Suprapubic skin (tissue), 4 donors: ENCODE measurements at regions not wholly inside any gene's neighbourhood (a gene's known extent, or its start where the extent isn't known, plus 50 kb on each side); places are given as distances from the start of the nearest gene placed in this dataset.

Source experiments
- EP300 ChIP-seq: sonication (generic); formaldehyde crosslinking; IDR thresholded peaks from one replicate; pipeline ENCODE4 v1.6.1; 2017; ENCODE audit warnings: antibody characterized with exemption
- POLR2A ChIP-seq, 2 donors: fragments of 450-650 bp; IDR thresholded peaks; one replicate each; pipeline ENCODE4 v1.6.1; 2017; ENCODE audit warnings: antibody characterized with exemption in 2 of 2, mild to moderate bottlenecking in 2 of 2, moderate library complexity in 2 of 2
- POLR2AphosphoS5 ChIP-seq, 3 donors: sonication (generic); formaldehyde crosslinking; IDR thresholded peaks; one replicate each; pipeline ENCODE4 v1.6.1; 2017; ENCODE audit warnings: antibody characterized with exemption in 3 of 3
- TF ChIP-seq, protein P1 (sequence below), 2 donors: fragments of 200-600 bp in 1 of 2; fragments of 450-650 bp in 1 of 2; sonication (generic) in 1 of 2; IDR thresholded peaks; one replicate each; pipeline ENCODE4 v1.5.1; 2016 to 2019; ENCODE audit warnings: antibody characterized with exemption in 2 of 2, mild to moderate bottlenecking in 1 of 2, moderate library complexity in 1 of 2

DNA sequence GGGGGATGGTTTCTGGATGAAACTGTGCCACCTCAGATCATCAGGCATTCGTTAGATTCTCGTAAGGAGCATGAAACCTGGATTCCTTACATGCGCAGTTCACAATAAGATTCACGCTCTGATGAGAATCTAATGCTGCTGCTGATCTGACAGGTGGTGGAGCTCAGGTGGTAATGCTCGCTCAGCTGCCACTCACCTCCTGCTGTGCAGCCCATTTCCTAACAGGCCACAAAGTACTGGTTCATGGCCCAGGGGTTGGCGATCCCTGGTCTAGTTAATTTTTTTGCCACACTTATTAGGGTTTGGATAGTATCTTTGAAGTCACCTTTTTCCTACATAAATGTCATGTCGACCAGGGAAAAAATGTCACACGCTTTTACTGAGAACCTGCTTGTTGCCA is 96.8 kb upstream of the MLIP start:
- TF ChIP-seq, protein P1, sequence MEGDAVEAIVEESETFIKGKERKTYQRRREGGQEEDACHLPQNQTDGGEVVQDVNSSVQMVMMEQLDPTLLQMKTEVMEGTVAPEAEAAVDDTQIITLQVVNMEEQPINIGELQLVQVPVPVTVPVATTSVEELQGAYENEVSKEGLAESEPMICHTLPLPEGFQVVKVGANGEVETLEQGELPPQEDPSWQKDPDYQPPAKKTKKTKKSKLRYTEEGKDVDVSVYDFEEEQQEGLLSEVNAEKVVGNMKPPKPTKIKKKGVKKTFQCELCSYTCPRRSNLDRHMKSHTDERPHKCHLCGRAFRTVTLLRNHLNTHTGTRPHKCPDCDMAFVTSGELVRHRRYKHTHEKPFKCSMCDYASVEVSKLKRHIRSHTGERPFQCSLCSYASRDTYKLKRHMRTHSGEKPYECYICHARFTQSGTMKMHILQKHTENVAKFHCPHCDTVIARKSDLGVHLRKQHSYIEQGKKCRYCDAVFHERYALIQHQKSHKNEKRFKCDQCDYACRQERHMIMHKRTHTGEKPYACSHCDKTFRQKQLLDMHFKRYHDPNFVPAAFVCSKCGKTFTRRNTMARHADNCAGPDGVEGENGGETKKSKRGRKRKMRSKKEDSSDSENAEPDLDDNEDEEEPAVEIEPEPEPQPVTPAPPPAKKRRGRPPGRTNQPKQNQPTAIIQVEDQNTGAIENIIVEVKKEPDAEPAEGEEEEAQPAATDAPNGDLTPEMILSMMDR (IDR thresholded peaks at IDR 0.05), result no peak
- no peak for TF ChIP-seq POLR2A (IDR thresholded peaks at IDR 0.05)
- no peak for TF ChIP-seq POLR2AphosphoS5 (IDR thresholded peaks at IDR 0.05)
- TF ChIP-seq EP300, result no peak
